SIG-M5 treated with dmso at 0.1 percent for 504 hours (cell line): ENCODE measurements at regions not wholly inside any gene's neighbourhood (a gene's known extent, or its start where the extent isn't known, plus 50 kb on each side); places are given as distances from the start of the nearest gene placed in this dataset.

ENCODE experiments used
- DNase-seq: peaks from one replicate; lab custom pipeline; 2025; ENCODE audit not compliant: unreplicated experiment; lab: John Stamatoyannopoulos, UW

- DNase-seq, result no peak
These were observed 50.8 kb upstream of the CACNA2D3 start for GRCh38 chr3:54071601-54072000.

GRCh38 chr3:54069961-54070360 is 52.4 kb upstream of the CACNA2D3 start:
- DNase-seq, result peak; percentile 24

GRCh38 chr3:54067055-54067698 is 55.2 kb upstream of the CACNA2D3 start:
- DNase-seq, result no peak

- DNase-seq, result no peak
These were observed 56.1 kb upstream of the CACNA2D3 start for GRCh38 chr3:54066253-54066652.

- DNase-seq, result no peak
These were observed 56.8 kb upstream of the CACNA2D3 start for GRCh38 chr3:54065586-54065985.

GRCh38 chr3:54065140-54065539 is 57.2 kb upstream of the CACNA2D3 start:
- no peak for DNase-seq

- DNase-seq, result no peak
These were observed 57.9 kb upstream of the CACNA2D3 start for GRCh38 chr3:54064486-54064885.

- no peak for DNase-seq
These were observed 59.8 kb upstream of the CACNA2D3 start for GRCh38 chr3:54062546-54062945.

- no peak for DNase-seq
These were observed 65.8 kb upstream of the CACNA2D3 start for GRCh38 chr3:54056521-54056920.

- no peak for DNase-seq
These were observed 68.5 kb upstream of the CACNA2D3 start for GRCh38 chr3:54053882-54054281.

- DNase-seq, result no peak
These were observed 69.1 kb upstream of the CACNA2D3 start for GRCh38 chr3:54053211-54053610.

- no peak for DNase-seq
These were observed 74.8 kb upstream of the CACNA2D3 start for GRCh38 chr3:54047568-54047967.

GRCh38 chr3:54046641-54047214 is 75.6 kb upstream of the CACNA2D3 start:
- no peak for DNase-seq

- no peak for DNase-seq
These were observed 77.1 kb upstream of the CACNA2D3 start for GRCh38 chr3:54045061-54045815.

GRCh38 chr3:54042259-54042823 is 80.0 kb upstream of the CACNA2D3 start:
- no peak for DNase-seq

- no peak for DNase-seq
These were observed 81.9 kb upstream of the CACNA2D3 start for GRCh38 chr3:54040476-54040875.

GRCh38 chr3:54038391-54038790 is 84.0 kb upstream of the CACNA2D3 start:
- no peak for DNase-seq

GRCh38 chr3:54036543-54036942 is 85.8 kb upstream of the CACNA2D3 start:
- no peak for DNase-seq

- DNase-seq, result no peak
These were observed 87.4 kb upstream of the CACNA2D3 start for GRCh38 chr3:54034971-54035370.

GRCh38 chr3:54033761-54034160 is 88.6 kb upstream of the CACNA2D3 start:
- DNase-seq, result no peak

GRCh38 chr3:54032598-54032997 is 89.8 kb upstream of the CACNA2D3 start:
- no peak for DNase-seq

GRCh38 chr3:54028372-54028771 is 94.0 kb upstream of the CACNA2D3 start:
- no peak for DNase-seq
